ENCODE measurements at regions not wholly inside any gene's neighbourhood (a gene's known extent, or its start where the extent isn't known, plus 50 kb on each side); places are given as distances from the start of the nearest gene placed in this dataset.

- TF ChIP-seq, protein P1, sequence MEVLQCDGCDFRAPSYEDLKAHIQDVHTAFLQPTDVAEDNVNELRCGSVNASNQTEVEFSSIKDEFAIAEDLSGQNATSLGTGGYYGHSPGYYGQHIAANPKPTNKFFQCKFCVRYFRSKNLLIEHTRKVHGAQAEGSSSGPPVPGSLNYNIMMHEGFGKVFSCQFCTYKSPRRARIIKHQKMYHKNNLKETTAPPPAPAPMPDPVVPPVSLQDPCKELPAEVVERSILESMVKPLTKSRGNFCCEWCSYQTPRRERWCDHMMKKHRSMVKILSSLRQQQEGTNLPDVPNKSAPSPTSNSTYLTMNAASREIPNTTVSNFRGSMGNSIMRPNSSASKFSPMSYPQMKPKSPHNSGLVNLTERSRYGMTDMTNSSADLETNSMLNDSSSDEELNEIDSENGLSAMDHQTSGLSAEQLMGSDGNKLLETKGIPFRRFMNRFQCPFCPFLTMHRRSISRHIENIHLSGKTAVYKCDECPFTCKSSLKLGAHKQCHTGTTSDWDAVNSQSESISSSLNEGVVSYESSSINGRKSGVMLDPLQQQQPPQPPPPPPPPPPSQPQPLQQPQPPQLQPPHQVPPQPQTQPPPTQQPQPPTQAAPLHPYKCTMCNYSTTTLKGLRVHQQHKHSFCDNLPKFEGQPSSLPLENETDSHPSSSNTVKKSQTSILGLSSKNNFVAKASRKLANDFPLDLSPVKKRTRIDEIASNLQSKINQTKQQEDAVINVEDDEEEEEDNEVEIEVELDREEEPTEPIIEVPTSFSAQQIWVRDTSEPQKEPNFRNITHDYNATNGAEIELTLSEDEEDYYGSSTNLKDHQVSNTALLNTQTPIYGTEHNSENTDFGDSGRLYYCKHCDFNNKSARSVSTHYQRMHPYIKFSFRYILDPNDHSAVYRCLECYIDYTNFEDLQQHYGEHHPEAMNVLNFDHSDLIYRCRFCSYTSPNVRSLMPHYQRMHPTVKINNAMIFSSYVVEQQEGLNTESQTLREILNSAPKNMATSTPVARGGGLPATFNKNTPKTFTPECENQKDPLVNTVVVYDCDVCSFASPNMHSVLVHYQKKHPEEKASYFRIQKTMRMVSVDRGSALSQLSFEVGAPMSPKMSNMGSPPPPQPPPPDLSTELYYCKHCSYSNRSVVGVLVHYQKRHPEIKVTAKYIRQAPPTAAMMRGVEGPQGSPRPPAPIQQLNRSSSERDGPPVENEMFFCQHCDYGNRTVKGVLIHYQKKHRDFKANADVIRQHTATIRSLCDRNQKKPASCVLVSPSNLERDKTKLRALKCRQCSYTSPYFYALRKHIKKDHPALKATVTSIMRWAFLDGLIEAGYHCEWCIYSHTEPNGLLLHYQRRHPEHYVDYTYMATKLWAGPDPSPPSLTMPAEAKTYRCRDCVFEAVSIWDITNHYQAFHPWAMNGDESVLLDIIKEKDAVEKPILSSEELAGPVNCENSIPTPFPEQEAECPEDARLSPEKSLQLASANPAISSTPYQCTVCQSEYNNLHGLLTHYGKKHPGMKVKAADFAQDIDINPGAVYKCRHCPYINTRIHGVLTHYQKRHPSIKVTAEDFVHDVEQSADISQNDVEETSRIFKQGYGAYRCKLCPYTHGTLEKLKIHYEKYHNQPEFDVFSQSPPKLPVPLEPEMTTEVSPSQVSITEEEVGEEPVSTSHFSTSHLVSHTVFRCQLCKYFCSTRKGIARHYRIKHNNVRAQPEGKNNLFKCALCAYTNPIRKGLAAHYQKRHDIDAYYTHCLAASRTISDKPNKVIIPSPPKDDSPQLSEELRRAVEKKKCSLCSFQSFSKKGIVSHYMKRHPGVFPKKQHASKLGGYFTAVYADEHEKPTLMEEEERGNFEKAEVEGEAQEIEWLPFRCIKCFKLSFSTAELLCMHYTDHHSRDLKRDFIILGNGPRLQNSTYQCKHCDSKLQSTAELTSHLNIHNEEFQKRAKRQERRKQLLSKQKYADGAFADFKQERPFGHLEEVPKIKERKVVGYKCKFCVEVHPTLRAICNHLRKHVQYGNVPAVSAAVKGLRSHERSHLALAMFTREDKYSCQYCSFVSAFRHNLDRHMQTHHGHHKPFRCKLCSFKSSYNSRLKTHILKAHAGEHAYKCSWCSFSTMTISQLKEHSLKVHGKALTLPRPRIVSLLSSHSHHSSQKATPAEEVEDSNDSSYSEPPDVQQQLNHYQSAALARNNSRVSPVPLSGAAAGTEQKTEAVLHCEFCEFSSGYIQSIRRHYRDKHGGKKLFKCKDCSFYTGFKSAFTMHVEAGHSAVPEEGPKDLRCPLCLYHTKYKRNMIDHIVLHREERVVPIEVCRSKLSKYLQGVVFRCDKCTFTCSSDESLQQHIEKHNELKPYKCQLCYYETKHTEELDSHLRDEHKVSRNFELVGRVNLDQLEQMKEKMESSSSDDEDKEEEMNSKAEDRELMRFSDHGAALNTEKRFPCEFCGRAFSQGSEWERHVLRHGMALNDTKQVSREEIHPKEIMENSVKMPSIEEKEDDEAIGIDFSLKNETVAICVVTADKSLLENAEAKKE (CRISPR knock-in tag; IDR thresholded peaks at IDR 0.05), result no peak
- no peak for TF ChIP-seq POLR2AphosphoS5 (IDR thresholded peaks at IDR 0.05; ENCODE audit: low read depth)
- no peak for TF ChIP-seq ZNF331 (CRISPR knock-in tag; IDR thresholded peaks at IDR 0.05; ENCODE audit: low read depth)
- TF ChIP-seq STAT1 (IDR thresholded peaks at IDR 0.05; ENCODE audit: unreplicated experiment), result no peak
Measured at GRCh38 chr13:84352946-84353345, 470.7 kb upstream of the SLITRK1 start (continued).

DNA sequence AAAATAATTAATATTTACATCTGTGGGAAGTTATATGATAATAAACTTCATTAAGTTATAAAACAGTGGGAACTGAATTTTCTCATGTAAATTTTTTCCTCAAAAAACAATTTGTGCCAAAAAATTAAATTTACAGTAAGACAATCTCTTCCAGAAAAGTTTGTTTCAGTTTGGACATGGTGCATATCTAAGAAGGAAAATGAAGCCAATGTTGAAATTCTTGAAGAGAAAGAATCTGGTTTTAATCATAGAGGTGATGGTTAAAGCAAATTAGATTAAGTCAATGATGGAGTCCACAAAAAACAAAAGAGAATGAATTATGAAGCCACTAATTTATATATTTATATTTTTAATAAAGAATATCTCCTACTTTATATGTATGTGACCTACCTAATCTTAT is 457.2 kb upstream of the SLITRK1 start:
- Mint-ChIP-seq H3K4me3 (no peak overlapping the region), H3K36me3 (ENCODE audit: low read depth) (no peaks in the 10 kb centered on the region), H3K9me3 (no peaks in the 10 kb centered on the region), H3K27me3 (ENCODE audit: insufficient read depth, low read depth, poor library complexity) (no peaks in the 10 kb centered on the region), H3K4me1 (no peaks in the 10 kb centered on the region), H3K27ac (no peak overlapping the region)
- H3K36me3 ChIP-seq (ENCODE audit: insufficient read depth), result no peaks in the 10 kb centered on the region
- H2AFZ ChIP-seq, result no peak overlapping the region
- H3K27ac ChIP-seq (ENCODE audit: low read depth), result no peak overlapping the region
- DNase-seq (ENCODE audit: low spot score) (no peak), ATAC-seq (no peak)
- no peak overlapping the region for H3K4me2 ChIP-seq
- H3K4me1 ChIP-seq (ENCODE audit: insufficient read depth), result no peaks in the 10 kb centered on the region
- H3F3A ChIP-seq (replicated peaks; ENCODE audit: low read depth), result no peaks in the 10 kb centered on the region
- no peaks in the 10 kb centered on the region for H3K9me2 ChIP-seq (ENCODE audit: insufficient read depth)
- H3K4me3 ChIP-seq, result no peak overlapping the region
- no peaks in the 10 kb centered on the region for H3K27me3 ChIP-seq (ENCODE audit: insufficient read depth)
- no peaks in the 10 kb centered on the region for H4K20me1 ChIP-seq (replicated peaks; ENCODE audit: insufficient read depth)
- H3K79me2 ChIP-seq (replicated peaks; ENCODE audit: insufficient read depth), result no peaks in the 10 kb centered on the region
- TF ChIP-seq CREB1 (CRISPR knock-in tag; IDR thresholded peaks at IDR 0.05; ENCODE audit: low read depth), result no peak
- TF ChIP-seq NANOG (IDR thresholded peaks at IDR 0.05; ENCODE audit: borderline replicate concordance), result no peak
- TF ChIP-seq JUNB (IDR thresholded peaks at IDR 0.05; ENCODE audit: unreplicated experiment), result no peak
- TF ChIP-seq REST (IDR thresholded peaks at IDR 0.05; ENCODE audit: unreplicated experiment), result no peak
